ENCODE measurements at regions not wholly inside any gene's neighbourhood (a gene's known extent, or its start where the extent isn't known, plus 50 kb on each side); places are given as distances from the start of the nearest gene placed in this dataset.

DNA sequence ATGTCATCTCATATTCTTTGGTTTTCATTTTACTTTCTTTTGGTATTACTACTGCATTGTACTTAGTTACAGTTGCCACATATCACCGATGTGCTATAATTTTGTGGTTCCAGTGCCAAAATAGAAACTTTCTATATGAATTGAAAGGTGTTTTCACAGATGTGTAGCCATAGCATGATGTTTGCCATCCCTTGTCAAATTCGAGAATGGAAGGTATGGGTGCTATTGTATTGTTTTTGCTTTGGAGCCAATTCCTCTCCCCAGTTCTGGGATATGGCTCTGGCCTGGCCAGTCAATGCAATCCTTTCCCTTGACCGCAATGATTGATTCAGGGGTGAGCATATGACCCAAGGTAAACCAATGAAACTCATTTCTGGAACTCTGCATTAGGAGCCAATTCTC, 86.2 kb upstream of the RPS6KA3 start:
- TF ChIP-seq, protein P1, sequence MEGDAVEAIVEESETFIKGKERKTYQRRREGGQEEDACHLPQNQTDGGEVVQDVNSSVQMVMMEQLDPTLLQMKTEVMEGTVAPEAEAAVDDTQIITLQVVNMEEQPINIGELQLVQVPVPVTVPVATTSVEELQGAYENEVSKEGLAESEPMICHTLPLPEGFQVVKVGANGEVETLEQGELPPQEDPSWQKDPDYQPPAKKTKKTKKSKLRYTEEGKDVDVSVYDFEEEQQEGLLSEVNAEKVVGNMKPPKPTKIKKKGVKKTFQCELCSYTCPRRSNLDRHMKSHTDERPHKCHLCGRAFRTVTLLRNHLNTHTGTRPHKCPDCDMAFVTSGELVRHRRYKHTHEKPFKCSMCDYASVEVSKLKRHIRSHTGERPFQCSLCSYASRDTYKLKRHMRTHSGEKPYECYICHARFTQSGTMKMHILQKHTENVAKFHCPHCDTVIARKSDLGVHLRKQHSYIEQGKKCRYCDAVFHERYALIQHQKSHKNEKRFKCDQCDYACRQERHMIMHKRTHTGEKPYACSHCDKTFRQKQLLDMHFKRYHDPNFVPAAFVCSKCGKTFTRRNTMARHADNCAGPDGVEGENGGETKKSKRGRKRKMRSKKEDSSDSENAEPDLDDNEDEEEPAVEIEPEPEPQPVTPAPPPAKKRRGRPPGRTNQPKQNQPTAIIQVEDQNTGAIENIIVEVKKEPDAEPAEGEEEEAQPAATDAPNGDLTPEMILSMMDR (IDR thresholded peaks at IDR 0.05), result no peak
- TF ChIP-seq POLR2A (IDR thresholded peaks at IDR 0.05), result no peak
